ENCODE measurements at regions not wholly inside any gene's neighbourhood (a gene's known extent, or its start where the extent isn't known, plus 50 kb on each side); places are given as distances from the start of the nearest gene placed in this dataset.

GRCh38 chr2:67854798-67855197 lies 208.0 kb downstream of the C1D start:
- Histone ChIP-seq H3K27me3 (ENCODE audit: control insufficient read depth in 3 of 3, insufficient read depth in 3 of 3, low read depth in 1 of 3, low read length in 3 of 3) (no peaks in the 10 kb centered on the region), H3K36me3 (replicated peaks in 1 of 2; ENCODE audit: control insufficient read depth in 2 of 2, insufficient read depth in 2 of 2, low read length in 2 of 2) (no peaks in the 10 kb centered on the region), H3K4me2 (ENCODE audit: insufficient read depth, low read length, poor library complexity, severe bottlenecking) (no peak overlapping the region), H3K4me1 (ENCODE audit: control insufficient read depth in 2 of 2, insufficient read depth in 1 of 2, low read depth in 1 of 2, low read length in 2 of 2) (no peaks in the 10 kb centered on the region), H3K79me1 (ENCODE audit: low read depth, low read length) (no peaks in the 10 kb centered on the region), H3K27ac (replicated peaks; ENCODE audit: low read length) (no peak overlapping the region), H2BK120ac (ENCODE audit: low read depth, low read length) (no peak overlapping the region), H3K23ac (ENCODE audit: low read depth, low read length, poor library complexity) (no peak overlapping the region), H4K91ac (ENCODE audit: low read depth, low read length, poor library complexity) (no peak overlapping the region), H2AK5ac (ENCODE audit: low read depth, low read length) (no peak overlapping the region), H3K4ac (ENCODE audit: low read length) (no peak overlapping the region), H2BK5ac (ENCODE audit: low read length) (no peak overlapping the region), H4K8ac (ENCODE audit: low read depth, low read length) (no peak overlapping the region), H3K9me3 (replicated peaks in 1 of 2; ENCODE audit: control insufficient read depth in 2 of 2, insufficient read depth in 1 of 2, low read depth in 1 of 2, low read length in 2 of 2) (no peaks in the 10 kb centered on the region), H3K9ac (ENCODE audit: low read depth, low read length, poor library complexity) (no peak overlapping the region), H3K14ac (ENCODE audit: low read length) (no peak overlapping the region), H2BK15ac (ENCODE audit: low read length) (no peak overlapping the region), H3K4me3 (ENCODE audit: low read length in 2 of 2) (no peak overlapping the region), H3K18ac (ENCODE audit: low read length) (no peak overlapping the region), H2BK12ac (ENCODE audit: low read length) (no peak overlapping the region), H2AFZ (ENCODE audit: low read length) (no peak overlapping the region)
- WGBS, 2 donors (ENCODE audit: extremely low coverage in 2 of 2, insufficient read length in 2 of 2, insufficient replicate concordance in 1 of 2): no CpG with 5 or more reads among the region's 1 CpG
- DNase-seq (ENCODE audit: low spot score): no peak

GRCh38 chr2:67856866-67857265 lies 205.9 kb downstream of the C1D start:
- DNase-seq (ENCODE audit: low spot score): no peak
- Histone ChIP-seq H3K4ac (ENCODE audit: low read length) (no peak overlapping the region), H3K4me3 (ENCODE audit: low read length in 2 of 2) (no peak overlapping the region), H3K9me3 (replicated peaks in 1 of 2; ENCODE audit: control insufficient read depth in 2 of 2, insufficient read depth in 1 of 2, low read depth in 1 of 2, low read length in 2 of 2) (no peaks in the 10 kb centered on the region), H2AK5ac (ENCODE audit: low read depth, low read length) (no peak overlapping the region), H3K27me3 (ENCODE audit: control insufficient read depth in 3 of 3, insufficient read depth in 3 of 3, low read depth in 1 of 3, low read length in 3 of 3) (no peaks in the 10 kb centered on the region), H3K18ac (ENCODE audit: low read length) (no peak overlapping the region), H3K27ac (replicated peaks; ENCODE audit: low read length) (no peak overlapping the region), H3K79me1 (ENCODE audit: low read depth, low read length) (no peaks in the 10 kb centered on the region), H3K36me3 (replicated peaks in 1 of 2; ENCODE audit: control insufficient read depth in 2 of 2, insufficient read depth in 2 of 2, low read length in 2 of 2) (no peaks in the 10 kb centered on the region), H4K8ac (ENCODE audit: low read depth, low read length) (no peak overlapping the region), H2BK12ac (ENCODE audit: low read length) (no peak overlapping the region), H3K14ac (ENCODE audit: low read length) (no peak overlapping the region), H3K4me2 (ENCODE audit: insufficient read depth, low read length, poor library complexity, severe bottlenecking) (no peak overlapping the region), H2BK5ac (ENCODE audit: low read length) (no peak overlapping the region), H2BK15ac (ENCODE audit: low read length) (no peak overlapping the region), H3K9ac (ENCODE audit: low read depth, low read length, poor library complexity) (no peak overlapping the region), H2BK120ac (ENCODE audit: low read depth, low read length) (no peak overlapping the region), H2AFZ (ENCODE audit: low read length) (no peak overlapping the region), H3K4me1 (ENCODE audit: control insufficient read depth in 2 of 2, insufficient read depth in 1 of 2, low read depth in 1 of 2, low read length in 2 of 2) (no peaks in the 10 kb centered on the region), H3K23ac (ENCODE audit: low read depth, low read length, poor library complexity) (no peak overlapping the region), H4K91ac (ENCODE audit: low read depth, low read length, poor library complexity) (no peak overlapping the region)
- WGBS, 2 donors (ENCODE audit: extremely low coverage in 2 of 2, insufficient read length in 2 of 2, insufficient replicate concordance in 1 of 2): no CpG with 5 or more reads among the region's 3 CpGs

GRCh38 chr2:67857836-67858235 lies 205.0 kb downstream of the C1D start:
- no peak overlapping the region for H2BK120ac ChIP-seq (ENCODE audit: low read depth, low read length)
- H3K23ac ChIP-seq (ENCODE audit: low read depth, low read length, poor library complexity): no peak overlapping the region
- DNase-seq (ENCODE audit: low spot score): no peak
- H3K4me3 ChIP-seq (ENCODE audit: low read length in 2 of 2): no peak overlapping the region
- WGBS, 2 donors (ENCODE audit: extremely low coverage in 2 of 2, insufficient read length in 2 of 2, insufficient replicate concordance in 1 of 2): no CpG with 5 or more reads among the region's 4 CpGs
- no peak overlapping the region for H2BK15ac ChIP-seq (ENCODE audit: low read length)
- no peak overlapping the region for H4K91ac ChIP-seq (ENCODE audit: low read depth, low read length, poor library complexity)
- no peaks in the 10 kb centered on the region for H3K36me3 ChIP-seq (replicated peaks in 1 of 2; ENCODE audit: control insufficient read depth in 2 of 2, insufficient read depth in 2 of 2, low read length in 2 of 2)
- H3K9me3 ChIP-seq (replicated peaks in 1 of 2; ENCODE audit: control insufficient read depth in 2 of 2, insufficient read depth in 1 of 2, low read depth in 1 of 2, low read length in 2 of 2): no peaks in the 10 kb centered on the region
- H3K27ac ChIP-seq (replicated peaks; ENCODE audit: low read length): no peak overlapping the region
- H2AK5ac ChIP-seq (ENCODE audit: low read depth, low read length): no peak overlapping the region
- H4K8ac ChIP-seq (ENCODE audit: low read depth, low read length): no peak overlapping the region
- peak overlapping the region; percentile 15 for H3K9ac ChIP-seq (ENCODE audit: low read depth, low read length, poor library complexity)
- H3K4ac ChIP-seq (ENCODE audit: low read length): no peak overlapping the region
- H3K4me1 ChIP-seq (ENCODE audit: control insufficient read depth in 2 of 2, insufficient read depth in 1 of 2, low read depth in 1 of 2, low read length in 2 of 2): no peaks in the 10 kb centered on the region
- no peak overlapping the region for H3K14ac ChIP-seq (ENCODE audit: low read length)
- no peak overlapping the region for H3K4me2 ChIP-seq (ENCODE audit: insufficient read depth, low read length, poor library complexity, severe bottlenecking)
- H3K27me3 ChIP-seq (ENCODE audit: control insufficient read depth in 3 of 3, insufficient read depth in 3 of 3, low read depth in 1 of 3, low read length in 3 of 3): no peaks in the 10 kb centered on the region
- H2AFZ ChIP-seq (ENCODE audit: low read length): no peak overlapping the region
- H2BK5ac ChIP-seq (ENCODE audit: low read length): no peak overlapping the region
- H2BK12ac ChIP-seq (ENCODE audit: low read length): no peak overlapping the region
- no peak overlapping the region for H3K18ac ChIP-seq (ENCODE audit: low read length)
- no peaks in the 10 kb centered on the region for H3K79me1 ChIP-seq (ENCODE audit: low read depth, low read length)

GRCh38 chr2:67858886-67859285 lies 203.9 kb downstream of the C1D start:
- Histone ChIP-seq H4K91ac (ENCODE audit: low read depth, low read length, poor library complexity) (no peak overlapping the region), H3K14ac (ENCODE audit: low read length) (no peak overlapping the region), H3K79me1 (ENCODE audit: low read depth, low read length) (no peaks in the 10 kb centered on the region), H2BK120ac (ENCODE audit: low read depth, low read length) (no peak overlapping the region), H2AFZ (ENCODE audit: low read length) (no peak overlapping the region), H3K4me2 (ENCODE audit: insufficient read depth, low read length, poor library complexity, severe bottlenecking) (no peak overlapping the region), H3K4me1 (ENCODE audit: control insufficient read depth in 2 of 2, insufficient read depth in 1 of 2, low read depth in 1 of 2, low read length in 2 of 2) (no peaks in the 10 kb centered on the region), H3K23ac (ENCODE audit: low read depth, low read length, poor library complexity) (no peak overlapping the region), H3K36me3 (replicated peaks in 1 of 2; ENCODE audit: control insufficient read depth in 2 of 2, insufficient read depth in 2 of 2, low read length in 2 of 2) (no peaks in the 10 kb centered on the region), H2BK15ac (ENCODE audit: low read length) (no peak overlapping the region), H3K9ac (ENCODE audit: low read depth, low read length, poor library complexity) (no peak overlapping the region), H3K4ac (ENCODE audit: low read length) (no peak overlapping the region), H2AK5ac (ENCODE audit: low read depth, low read length) (no peak overlapping the region), H3K27ac (replicated peaks; ENCODE audit: low read length) (no peak overlapping the region), H3K27me3 (ENCODE audit: control insufficient read depth in 3 of 3, insufficient read depth in 3 of 3, low read depth in 1 of 3, low read length in 3 of 3) (no peaks in the 10 kb centered on the region), H2BK5ac (ENCODE audit: low read length) (no peak overlapping the region), H3K18ac (ENCODE audit: low read length) (no peak overlapping the region), H3K4me3 (ENCODE audit: low read length in 2 of 2) (no peak overlapping the region), H3K9me3 (replicated peaks in 1 of 2; ENCODE audit: control insufficient read depth in 2 of 2, insufficient read depth in 1 of 2, low read depth in 1 of 2, low read length in 2 of 2) (no peaks in the 10 kb centered on the region), H2BK12ac (ENCODE audit: low read length) (no peak overlapping the region), H4K8ac (ENCODE audit: low read depth, low read length) (no peak overlapping the region)
- no peak for DNase-seq (ENCODE audit: low spot score)
- no CpG with 5 or more reads among the region's 3 CpGs for WGBS, 2 donors (ENCODE audit: extremely low coverage in 2 of 2, insufficient read length in 2 of 2, insufficient replicate concordance in 1 of 2)
